PC-9 (cell line): ENCODE measurements at regions not wholly inside any gene's neighbourhood (a gene's known extent, or its start where the extent isn't known, plus 50 kb on each side); places are given as distances from the start of the nearest gene placed in this dataset.

Source experiments
- CTCF ChIP-seq: fragments of 200-600 bp; sonication (generic); conservative IDR thresholded peaks from 2 replicates; pipeline ENCODE4 v1.6.1; 2017; ENCODE audit warnings: mixed run types, antibody characterized with exemption, mild to moderate bottlenecking, moderate library complexity
- EZH2 ChIP-seq: fragments of 200-600 bp; sonication (generic); IDR thresholded peaks from 2 replicates; pipeline ENCODE4 v1.8.0; 2017; ENCODE audit warnings: antibody characterized with exemption, low read depth

- TF ChIP-seq CTCF (no peak), EZH2 (no peak)
These were observed 321.7 kb upstream of the TNC start for GRCh38 chr9:115439641-115440040.
